GM12801 (cell line): ENCODE measurements at regions not wholly inside any gene's neighbourhood (a gene's known extent, or its start where the extent isn't known, plus 50 kb on each side); places are given as distances from the start of the nearest gene placed in this dataset.

Experiments used
- TF ChIP-seq, protein P1 (sequence below): IDR thresholded peaks from one replicate; pipeline ENCODE4 v1.5.1; 2011; ENCODE audit warnings: control low read depth; ENCODE audit not compliant: insufficient read length; ENCODE audit errors: extremely low read depth

DNA sequence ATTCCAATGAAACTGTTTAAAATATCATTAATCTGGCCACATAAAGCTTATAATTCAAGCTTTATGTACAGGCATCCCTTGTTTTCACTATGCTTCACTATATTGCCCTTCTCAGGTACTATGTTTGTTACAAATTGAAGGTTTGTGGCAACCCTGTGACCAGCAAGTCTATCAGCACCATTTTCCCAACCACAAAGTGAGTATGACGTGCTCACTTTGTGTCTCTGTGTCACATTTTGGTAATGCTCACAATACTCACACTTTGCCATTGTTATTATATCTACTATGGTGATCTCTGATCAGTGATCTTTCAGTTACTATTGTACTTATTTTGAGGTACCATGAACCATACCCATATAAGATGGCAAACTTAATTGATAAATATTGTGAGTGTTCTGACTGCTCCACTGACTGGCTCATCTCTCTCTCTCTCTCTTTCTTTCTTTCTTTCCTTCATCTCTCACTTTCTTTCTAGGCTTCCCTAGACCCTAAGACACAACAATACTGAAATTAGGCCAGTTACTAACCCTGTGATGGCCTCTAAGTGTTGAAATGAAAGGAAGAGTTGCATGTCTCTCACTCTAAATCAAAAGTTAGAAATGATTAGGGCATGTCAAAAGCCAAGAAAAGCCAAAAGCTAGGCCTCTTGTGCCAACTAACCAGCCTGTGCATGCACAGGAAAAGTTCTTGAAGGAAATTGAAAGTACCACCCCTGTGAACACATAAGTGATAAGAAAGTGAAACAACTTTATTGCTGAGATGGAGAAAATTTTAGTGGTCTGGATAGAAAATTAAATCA is 227.9 kb downstream of the BCAS1 start:
- TF ChIP-seq, protein P1, sequence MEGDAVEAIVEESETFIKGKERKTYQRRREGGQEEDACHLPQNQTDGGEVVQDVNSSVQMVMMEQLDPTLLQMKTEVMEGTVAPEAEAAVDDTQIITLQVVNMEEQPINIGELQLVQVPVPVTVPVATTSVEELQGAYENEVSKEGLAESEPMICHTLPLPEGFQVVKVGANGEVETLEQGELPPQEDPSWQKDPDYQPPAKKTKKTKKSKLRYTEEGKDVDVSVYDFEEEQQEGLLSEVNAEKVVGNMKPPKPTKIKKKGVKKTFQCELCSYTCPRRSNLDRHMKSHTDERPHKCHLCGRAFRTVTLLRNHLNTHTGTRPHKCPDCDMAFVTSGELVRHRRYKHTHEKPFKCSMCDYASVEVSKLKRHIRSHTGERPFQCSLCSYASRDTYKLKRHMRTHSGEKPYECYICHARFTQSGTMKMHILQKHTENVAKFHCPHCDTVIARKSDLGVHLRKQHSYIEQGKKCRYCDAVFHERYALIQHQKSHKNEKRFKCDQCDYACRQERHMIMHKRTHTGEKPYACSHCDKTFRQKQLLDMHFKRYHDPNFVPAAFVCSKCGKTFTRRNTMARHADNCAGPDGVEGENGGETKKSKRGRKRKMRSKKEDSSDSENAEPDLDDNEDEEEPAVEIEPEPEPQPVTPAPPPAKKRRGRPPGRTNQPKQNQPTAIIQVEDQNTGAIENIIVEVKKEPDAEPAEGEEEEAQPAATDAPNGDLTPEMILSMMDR = no peak

DNA sequence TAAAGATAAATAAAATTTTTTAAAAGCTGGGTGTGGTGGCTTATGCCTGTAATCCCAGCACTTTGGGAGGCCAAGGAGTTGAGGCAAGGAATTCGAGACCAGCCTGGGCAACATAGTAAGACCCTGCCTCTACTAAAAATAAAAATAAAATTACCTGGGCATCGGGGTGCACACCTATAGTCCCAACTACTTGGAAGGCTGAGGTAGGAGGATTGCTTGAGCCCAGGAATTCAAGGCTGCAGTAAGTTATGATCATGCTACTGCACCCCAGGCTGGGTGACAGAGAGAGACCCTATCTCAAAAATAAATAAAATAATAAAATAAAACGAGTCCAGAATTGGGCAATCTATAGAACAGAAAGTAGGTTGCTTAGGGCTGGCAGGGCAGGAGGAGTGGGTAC is 228.7 kb downstream of the BCAS1 start:
- TF ChIP-seq, protein P1 = no peak

DNA sequence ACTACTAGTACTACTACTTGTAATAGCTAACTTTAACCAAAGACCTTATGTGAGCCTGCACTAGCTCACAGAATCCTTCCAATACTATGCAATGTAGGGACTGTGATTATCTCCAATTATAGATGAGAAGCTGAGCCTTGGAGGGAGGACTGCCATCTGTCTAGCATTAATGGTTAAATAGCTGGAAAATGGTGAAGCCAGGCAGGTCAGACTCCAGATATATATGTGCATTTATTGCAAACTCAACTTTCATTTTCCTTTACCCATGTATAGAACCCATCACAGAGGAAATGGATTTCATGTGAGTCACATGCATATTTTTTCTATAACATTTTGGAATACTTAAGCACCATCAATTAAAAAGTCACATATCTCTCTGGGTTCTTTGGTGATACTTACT is 229.9 kb downstream of the BCAS1 start:
- TF ChIP-seq, protein P1 = no peak

DNA sequence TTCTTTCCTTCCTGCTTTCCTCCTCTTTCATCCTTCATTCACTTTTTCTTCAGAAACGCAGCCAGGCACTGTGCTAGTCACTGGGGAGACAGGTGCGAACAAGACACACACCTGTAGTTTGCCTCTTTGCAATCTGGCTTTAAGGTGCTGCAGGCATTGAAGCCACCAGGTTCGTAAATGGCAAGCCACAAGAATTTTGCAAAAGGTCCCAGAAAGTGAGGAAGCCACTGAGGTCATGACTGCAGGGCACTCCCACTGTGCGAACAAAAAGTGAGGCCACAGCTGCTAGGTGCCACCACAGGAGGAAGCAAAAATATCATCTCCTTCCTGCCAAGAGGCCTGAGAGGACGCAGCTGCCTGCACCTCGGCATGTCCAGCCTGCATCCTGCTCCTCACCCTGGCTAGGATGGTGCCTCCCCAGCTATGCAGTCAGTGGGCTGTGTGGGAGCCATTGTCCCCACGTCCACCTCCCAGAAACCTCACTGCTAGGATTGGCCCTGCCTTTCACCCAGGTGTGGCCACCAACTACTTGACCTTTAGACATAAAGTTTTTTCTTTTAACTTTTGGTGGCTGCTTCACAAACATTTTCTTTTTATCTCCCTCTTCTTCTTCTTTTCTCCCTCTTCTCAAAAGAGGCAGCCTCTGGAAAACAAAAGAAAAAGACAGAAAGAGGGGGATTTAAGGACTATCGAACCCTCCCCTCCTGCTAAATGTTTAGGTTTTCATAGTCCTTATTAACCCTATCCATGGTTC is 230.8 kb downstream of the BCAS1 start:
- TF ChIP-seq, protein P1 = no peak

DNA sequence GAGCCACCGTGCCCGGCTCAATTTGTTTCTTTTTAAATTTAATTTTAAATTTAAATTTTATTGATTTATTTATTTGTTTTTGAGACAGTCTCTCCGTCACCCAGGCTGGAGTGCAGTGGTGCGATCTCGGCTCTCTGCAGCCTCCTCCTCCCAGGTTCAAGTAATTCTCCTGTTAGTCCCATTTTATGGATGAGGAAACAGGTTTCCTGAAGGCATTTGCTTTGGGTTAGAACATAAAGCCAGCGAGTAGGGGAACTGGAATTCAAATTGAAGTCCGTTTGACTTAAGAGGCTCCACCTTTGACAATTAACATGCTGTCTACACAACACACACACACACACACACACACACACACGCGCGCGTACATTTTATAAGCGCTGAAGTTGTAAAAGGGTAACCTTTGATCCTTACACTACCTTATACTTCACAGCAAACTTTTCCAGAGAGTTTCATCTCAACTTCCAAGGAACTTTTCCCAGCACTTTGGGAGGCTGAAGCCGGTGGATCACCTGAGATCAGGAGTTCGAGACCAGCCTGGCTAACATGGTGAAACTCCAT is 232.0 kb downstream of the BCAS1 start:
- TF ChIP-seq, protein P1 = no peak

DNA sequence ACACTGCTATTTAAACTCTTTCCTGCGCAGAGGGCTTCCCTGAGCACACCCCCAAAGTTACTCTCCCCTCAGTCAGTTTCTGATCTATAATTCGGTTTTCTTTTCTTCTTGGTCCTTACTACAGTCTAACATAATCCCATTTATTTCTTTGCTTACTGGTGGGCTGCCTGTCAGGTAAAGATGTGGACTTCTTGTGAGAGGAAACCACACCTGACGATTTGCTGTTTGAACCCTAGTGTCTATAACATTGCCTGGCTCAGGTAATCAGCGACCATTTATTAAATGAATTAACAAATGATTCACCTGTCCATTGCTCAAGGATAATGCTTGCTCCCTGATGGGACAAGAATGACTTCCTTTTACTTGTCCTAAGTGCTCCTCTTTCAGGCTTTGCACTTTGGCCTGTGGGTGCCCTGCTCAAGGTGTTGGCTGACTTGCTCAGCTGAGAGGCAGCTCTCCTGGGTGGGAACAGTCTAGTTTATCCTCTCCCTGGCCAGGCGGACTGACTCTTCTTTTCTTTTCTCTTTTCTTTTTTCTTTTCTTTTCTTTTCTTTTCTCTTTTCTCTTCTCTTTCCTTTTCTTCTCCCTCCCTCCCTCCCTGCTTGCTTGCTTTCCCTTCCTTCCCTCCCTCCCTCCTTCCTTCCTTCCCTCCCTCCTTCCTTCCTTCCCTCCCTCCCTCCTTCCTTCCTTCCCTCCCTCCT is 233.1 kb downstream of the BCAS1 start:
- TF ChIP-seq, protein P1 = no peak

DNA sequence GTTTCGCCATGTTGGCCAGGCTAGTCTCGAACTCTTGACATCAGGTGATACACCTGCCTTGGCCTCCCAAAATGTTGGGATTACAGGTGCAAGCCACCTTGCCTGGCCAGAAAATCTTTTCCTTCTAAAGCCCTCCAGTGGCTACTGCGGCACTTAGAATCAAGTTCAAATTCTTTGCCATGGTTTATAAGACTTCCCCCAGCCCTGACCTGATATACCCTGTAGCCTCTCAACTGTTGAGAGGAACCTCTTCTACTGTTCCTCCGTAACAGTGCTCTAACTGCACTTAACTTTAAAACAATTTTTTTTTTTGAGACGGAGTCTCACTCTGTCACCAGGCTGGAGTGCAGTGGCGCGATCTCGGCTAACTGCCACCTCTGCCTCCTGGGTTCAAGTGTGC is 235.6 kb downstream of the BCAS1 start:
- TF ChIP-seq, protein P1 = no peak
